H54 (cell line): ENCODE measurements at regions not wholly inside any gene's neighbourhood (a gene's known extent, or its start where the extent isn't known, plus 50 kb on each side); places are given as distances from the start of the nearest gene placed in this dataset.

ENCODE experiments used
- DNase-seq: peaks from one replicate; pipeline ENCODE4 v3.0.0; 2011; ENCODE audit warnings: low spot score, mixed read lengths; ENCODE audit not compliant: insufficient read length
- FAIRE-seq: peaks from 3 replicates; lab custom pipeline; 2011; peaks lifted over from hg19 to GRCh38; lab: Jason Lieb, UNC
- POLR2A ChIP-seq: IDR thresholded peaks from 2 replicates; pipeline ENCODE4 v1.6.1; 2011; ENCODE audit warnings: low read depth, mild to moderate bottlenecking, low read length

DNA sequence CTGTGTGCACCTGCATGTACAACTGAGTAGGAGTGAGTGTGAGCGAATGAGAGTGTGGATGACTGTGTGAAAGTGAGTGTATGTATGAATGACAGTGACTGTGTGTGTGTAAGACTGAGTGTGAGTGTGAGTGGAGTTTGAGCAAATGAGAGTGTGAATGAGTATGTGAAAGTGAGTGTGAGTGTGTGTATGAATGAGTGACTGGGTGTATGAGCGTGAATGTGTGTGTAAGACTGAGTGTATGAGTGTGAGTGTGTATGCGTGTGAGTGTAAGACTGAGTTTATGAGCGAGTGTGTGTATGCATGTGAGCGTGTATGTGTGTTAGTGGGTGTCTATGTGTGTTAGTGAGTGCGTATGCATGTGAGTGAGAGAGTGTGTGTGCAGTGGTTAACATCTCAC is 220.8 kb downstream of the QKI start:
- no peak for TF ChIP-seq POLR2A
- no peak for DNase-seq
- no peak for FAIRE-seq

DNA sequence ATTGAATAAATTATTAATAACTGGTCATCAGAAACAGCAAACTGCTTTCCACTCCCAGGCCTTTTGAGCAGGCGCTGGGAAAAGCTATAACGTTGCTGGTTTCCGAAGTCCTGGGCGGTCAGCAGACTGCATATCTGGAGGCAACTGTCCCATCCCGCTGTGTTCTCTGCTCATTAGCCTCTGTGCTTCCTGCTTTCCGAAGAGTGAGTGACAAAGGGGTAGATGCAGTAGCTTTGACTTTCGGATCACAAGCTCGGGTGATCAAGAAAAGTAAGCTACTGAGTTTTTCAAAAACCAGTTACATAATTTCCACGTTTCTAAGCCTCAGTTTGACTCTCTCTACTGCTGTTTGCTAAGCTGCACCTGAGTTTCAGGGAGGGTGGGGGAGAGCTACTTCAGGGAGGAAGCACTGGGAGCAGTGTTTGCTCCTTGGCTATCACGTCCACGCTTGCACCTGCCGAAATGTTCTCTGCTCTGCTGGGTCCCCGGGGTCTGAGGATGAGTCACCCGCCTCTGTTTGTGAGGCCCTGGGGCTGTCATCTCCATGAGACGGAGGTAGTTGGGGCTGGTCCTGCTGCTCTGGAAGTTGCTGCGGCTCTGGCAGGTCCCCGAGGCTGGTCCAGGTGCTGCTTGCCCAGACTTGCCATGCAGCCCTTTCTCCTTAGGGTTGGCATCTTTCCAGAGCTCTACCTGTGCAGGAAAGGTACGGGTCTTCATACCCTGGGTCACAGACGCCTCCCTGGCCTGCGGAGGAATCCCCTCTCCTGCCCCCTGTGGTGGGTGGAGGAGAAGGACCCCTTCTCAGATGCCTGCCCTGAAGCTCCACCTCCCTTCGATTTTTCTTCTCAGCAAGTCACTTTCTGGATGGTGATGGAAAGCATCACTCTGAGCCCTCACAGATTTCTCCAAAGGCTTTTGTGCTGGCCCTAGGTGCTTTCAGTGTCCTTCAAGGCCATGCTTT is 220.0 kb downstream of the QKI start:
- DNase-seq, result no peak
- FAIRE-seq, result no peak
- TF ChIP-seq POLR2A, result no peak

DNA sequence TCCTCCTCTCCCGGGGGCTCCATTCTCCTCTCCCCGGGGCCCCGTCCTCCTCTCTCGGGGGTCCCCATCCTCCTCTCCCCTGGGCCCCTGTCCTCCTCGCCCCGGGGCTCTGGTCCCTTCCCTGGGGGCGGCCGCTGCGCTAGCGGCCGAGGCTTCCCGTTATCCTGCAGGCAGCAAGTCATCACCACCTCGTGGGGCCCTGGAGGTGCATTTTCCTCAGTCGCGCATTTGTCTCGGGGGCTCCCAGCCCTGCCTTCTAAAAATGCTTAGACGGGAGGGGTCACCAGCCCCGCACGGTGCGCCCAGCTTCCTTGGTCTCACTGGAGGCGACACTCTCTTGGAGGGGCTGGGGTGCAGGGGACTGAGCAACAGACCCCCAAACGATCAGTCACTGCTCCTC is 216.5 kb downstream of the QKI start:
- no peak for TF ChIP-seq POLR2A
- DNase-seq (no peak), FAIRE-seq (no peak)

DNA sequence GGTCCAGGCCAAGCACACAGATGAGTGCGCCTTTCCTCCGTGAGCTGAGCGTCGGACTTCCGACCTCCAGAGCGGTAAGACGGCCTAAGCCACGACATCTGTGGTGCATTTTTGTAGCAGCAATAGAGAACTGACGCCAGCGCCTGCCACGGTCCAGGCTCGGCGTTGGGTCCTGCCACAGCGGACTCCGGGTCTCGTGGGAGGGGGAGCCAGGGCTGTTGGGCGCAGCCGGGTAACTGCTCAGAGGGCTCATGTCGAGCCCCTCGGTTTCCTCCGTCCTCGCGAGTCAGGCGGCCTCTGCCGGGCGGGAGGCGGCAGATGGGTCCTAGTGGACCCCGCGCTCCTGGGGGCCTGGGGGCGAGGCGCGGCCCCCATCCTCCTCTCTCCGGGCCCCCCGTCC is 216.1 kb downstream of the QKI start:
- DNase-seq (no peak), FAIRE-seq (no peak)
- no peak for TF ChIP-seq POLR2A

DNA sequence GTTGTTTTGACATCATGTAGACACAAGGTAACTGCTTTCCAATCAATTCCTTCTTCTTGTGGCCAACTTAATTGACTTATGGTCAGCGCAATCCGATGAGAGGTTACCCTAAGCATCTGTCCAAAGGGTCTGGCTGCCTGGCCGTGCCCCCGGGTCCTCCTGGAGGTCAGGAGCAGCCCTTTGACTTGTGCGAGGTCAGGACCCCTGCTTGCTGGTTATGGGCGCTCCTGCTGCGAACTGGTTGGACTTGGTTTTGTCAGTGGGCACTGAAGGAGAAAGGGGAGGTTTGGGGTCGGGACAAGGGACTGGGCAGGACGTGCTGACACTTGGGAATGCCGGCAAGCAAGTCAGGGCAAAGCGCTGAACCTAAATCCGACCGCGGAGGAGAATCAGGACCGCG is 215.6 kb downstream of the QKI start:
- no peak for TF ChIP-seq POLR2A
- DNase-seq (no peak), FAIRE-seq (no peak)
